Fibroblast of mammary gland (primary cell): ENCODE measurements at regions not wholly inside any gene's neighbourhood (a gene's known extent, or its start where the extent isn't known, plus 50 kb on each side); places are given as distances from the start of the nearest gene placed in this dataset.

ENCODE experiments used
- DNase-seq: peaks from one replicate; pipeline ENCODE4 v3.0.0-alpha.2; 2010; ENCODE audit warnings: low read depth
- H3K4me3 ChIP-seq: 2 replicates; pipeline ENCODE4 v1.5.1; 2011; ENCODE audit warnings: low read depth, mild to moderate bottlenecking, low read length, moderate library complexity; ENCODE audit not compliant: control insufficient read depth
- CTCF ChIP-seq: conservative IDR thresholded peaks from 2 replicates; pipeline ENCODE4 v1.5.1; 2011; ENCODE audit warnings: low read depth, low read length, inconsistent platforms; ENCODE audit not compliant: control insufficient read depth, insufficient read depth

GRCh38 chr1:166282391-166283137, 115.8 kb upstream of the FAM78B start:
- no peak for TF ChIP-seq CTCF
- no peak for DNase-seq
- no peak overlapping the region for H3K4me3 ChIP-seq

GRCh38 chr1:166283190-166283589, 116.4 kb upstream of the FAM78B start:
- no peak for DNase-seq
- no peak overlapping the region for H3K4me3 ChIP-seq
- TF ChIP-seq CTCF = no peak

GRCh38 chr1:166283600-166283999, 116.8 kb upstream of the FAM78B start:
- TF ChIP-seq CTCF = no peak
- H3K4me3 ChIP-seq = no peak overlapping the region
- no peak for DNase-seq

GRCh38 chr1:166289309-166290050, 122.7 kb upstream of the FAM78B start:
- no peak for TF ChIP-seq CTCF
- H3K4me3 ChIP-seq = no peak overlapping the region
- DNase-seq = no peak

- TF ChIP-seq CTCF = no peak
- no peak for DNase-seq
- no peak overlapping the region for H3K4me3 ChIP-seq
Measured at GRCh38 chr1:166295656-166296055, 128.9 kb upstream of the FAM78B start.

- H3K4me3 ChIP-seq = no peak overlapping the region
Measured at GRCh38 chr1:166297993-166298392, 131.2 kb upstream of the FAM78B start.

More at GRCh38 chr1:166297993-166298392, 131.2 kb upstream of the FAM78B start:
- DNase-seq = no peak
- TF ChIP-seq CTCF = no peak
